Stimulated activated CD8-positive, alpha-beta memory T cell treated with anti-CD3 and anti-CD28 coated beads, Interleukin-15, amount 100 ng/mL, for 48 hours (primary cell): ENCODE measurements at regions not wholly inside any gene's neighbourhood (a gene's known extent, or its start where the extent isn't known, plus 50 kb on each side); places are given as distances from the start of the nearest gene placed in this dataset.

Experiments
- DNase-seq, 2 donors: peaks; one replicate each; pipeline ENCODE4 v3.0.0-alpha.2; 2020; ENCODE audit warnings: low read depth in 2 of 2

GRCh38 chr7:85510287-85510686, 323.4 kb upstream of the SEMA3D start:
- no peak for DNase-seq

GRCh38 chr7:85509476-85509875, 322.6 kb upstream of the SEMA3D start:
- no peak for DNase-seq

GRCh38 chr7:85508642-85509410, 322.0 kb upstream of the SEMA3D start:
- DNase-seq, result no peak

GRCh38 chr7:85498031-85498430, 311.2 kb upstream of the SEMA3D start:
- DNase-seq, result no peak

- no peak for DNase-seq
These were observed 302.6 kb upstream of the SEMA3D start for GRCh38 chr7:85489498-85489897.

GRCh38 chr7:85488406-85488805, 301.6 kb upstream of the SEMA3D start:
- no peak for DNase-seq

- DNase-seq, result no peak
These were observed 296.3 kb upstream of the SEMA3D start for GRCh38 chr7:85483177-85483576.

- DNase-seq, result no peak
These were observed 293.8 kb upstream of the SEMA3D start for GRCh38 chr7:85480666-85481065.

GRCh38 chr7:85479918-85480643, 293.2 kb upstream of the SEMA3D start:
- DNase-seq, result no peak

- no peak for DNase-seq
These were observed 291.7 kb upstream of the SEMA3D start for GRCh38 chr7:85478530-85478929.

- no peak for DNase-seq
These were observed 288.6 kb upstream of the SEMA3D start for GRCh38 chr7:85475476-85475875.

GRCh38 chr7:85475071-85475470, 288.2 kb upstream of the SEMA3D start:
- DNase-seq, result no peak

GRCh38 chr7:85474234-85474633, 287.4 kb upstream of the SEMA3D start:
- DNase-seq, result no peak

GRCh38 chr7:85471740-85472139, 284.9 kb upstream of the SEMA3D start:
- no peak for DNase-seq

- DNase-seq, result no peak
These were observed 284.5 kb upstream of the SEMA3D start for GRCh38 chr7:85471307-85471706.

- no peak for DNase-seq
These were observed 282.7 kb upstream of the SEMA3D start for GRCh38 chr7:85469446-85470010.

- DNase-seq, result no peak
These were observed 277.3 kb upstream of the SEMA3D start for GRCh38 chr7:85464042-85464651.

GRCh38 chr7:85462671-85463070, 275.8 kb upstream of the SEMA3D start:
- no peak for DNase-seq

GRCh38 chr7:85457911-85458310, 271.1 kb upstream of the SEMA3D start:
- DNase-seq, result no peak

GRCh38 chr7:85456254-85456653, 269.4 kb upstream of the SEMA3D start:
- no peak for DNase-seq

GRCh38 chr7:85454904-85455303, 268.0 kb upstream of the SEMA3D start:
- no peak for DNase-seq

- DNase-seq, result no peak
These were observed 265.8 kb upstream of the SEMA3D start for GRCh38 chr7:85452674-85453073.

- no peak for DNase-seq
These were observed 262.6 kb upstream of the SEMA3D start for GRCh38 chr7:85449478-85449877.
